HEK293 (cell line): ENCODE measurements at regions not wholly inside any gene's neighbourhood (a gene's known extent, or its start where the extent isn't known, plus 50 kb on each side); places are given as distances from the start of the nearest gene placed in this dataset.

Experiments
- ZNF48 ChIP-seq: fragments of 450-650 bp; formaldehyde crosslinking; IDR thresholded peaks from 2 replicates; pipeline ENCODE4 v1.5.1; 2016; ENCODE audit warnings: missing biosample characterization, missing genetic modification characterization
- ZNF837 ChIP-seq: fragments of 450-650 bp; formaldehyde crosslinking; IDR thresholded peaks from 2 replicates; pipeline ENCODE4 v1.5.1; 2016; ENCODE audit warnings: missing biosample characterization, missing genetic modification characterization
- TF ChIP-seq, protein P1 (sequence below): fragments of 450-650 bp; formaldehyde crosslinking; IDR thresholded peaks from 2 replicates; pipeline ENCODE4 v1.5.1; 2016; ENCODE audit warnings: missing biosample characterization, missing genetic modification characterization
- TF ChIP-seq, protein P2 (sequence below): fragments of 450-650 bp; formaldehyde crosslinking; IDR thresholded peaks from 2 replicates; pipeline ENCODE4 v1.5.1; 2016; ENCODE audit warnings: missing biosample characterization, missing genetic modification characterization

DNA sequence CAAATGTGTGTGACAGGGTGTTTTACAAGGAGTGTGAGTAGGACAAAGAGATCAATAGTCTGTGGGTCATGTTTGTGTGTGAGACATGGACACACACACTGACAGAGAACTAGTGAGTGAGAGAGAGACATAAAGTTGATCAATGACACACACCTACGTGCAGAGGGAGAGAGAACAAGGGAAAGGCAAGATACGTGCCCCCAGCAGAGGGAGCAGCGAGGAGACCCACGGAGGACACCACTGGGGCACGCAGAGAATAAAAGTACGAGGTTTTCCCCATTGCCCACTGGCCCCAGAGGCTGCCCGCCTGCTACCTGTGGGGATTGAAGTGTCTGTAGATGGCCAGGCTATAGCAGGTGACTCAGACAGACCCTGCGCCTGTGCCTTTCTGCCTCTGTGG is 130.2 kb upstream of the CSF3R start:
- TF ChIP-seq ZNF837 (tag by site-specific recombination) (no peak), ZNF48 (no peak)
- TF ChIP-seq, protein P1, sequence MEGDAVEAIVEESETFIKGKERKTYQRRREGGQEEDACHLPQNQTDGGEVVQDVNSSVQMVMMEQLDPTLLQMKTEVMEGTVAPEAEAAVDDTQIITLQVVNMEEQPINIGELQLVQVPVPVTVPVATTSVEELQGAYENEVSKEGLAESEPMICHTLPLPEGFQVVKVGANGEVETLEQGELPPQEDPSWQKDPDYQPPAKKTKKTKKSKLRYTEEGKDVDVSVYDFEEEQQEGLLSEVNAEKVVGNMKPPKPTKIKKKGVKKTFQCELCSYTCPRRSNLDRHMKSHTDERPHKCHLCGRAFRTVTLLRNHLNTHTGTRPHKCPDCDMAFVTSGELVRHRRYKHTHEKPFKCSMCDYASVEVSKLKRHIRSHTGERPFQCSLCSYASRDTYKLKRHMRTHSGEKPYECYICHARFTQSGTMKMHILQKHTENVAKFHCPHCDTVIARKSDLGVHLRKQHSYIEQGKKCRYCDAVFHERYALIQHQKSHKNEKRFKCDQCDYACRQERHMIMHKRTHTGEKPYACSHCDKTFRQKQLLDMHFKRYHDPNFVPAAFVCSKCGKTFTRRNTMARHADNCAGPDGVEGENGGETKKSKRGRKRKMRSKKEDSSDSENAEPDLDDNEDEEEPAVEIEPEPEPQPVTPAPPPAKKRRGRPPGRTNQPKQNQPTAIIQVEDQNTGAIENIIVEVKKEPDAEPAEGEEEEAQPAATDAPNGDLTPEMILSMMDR: peak; percentile 62
- TF ChIP-seq, protein P2, sequence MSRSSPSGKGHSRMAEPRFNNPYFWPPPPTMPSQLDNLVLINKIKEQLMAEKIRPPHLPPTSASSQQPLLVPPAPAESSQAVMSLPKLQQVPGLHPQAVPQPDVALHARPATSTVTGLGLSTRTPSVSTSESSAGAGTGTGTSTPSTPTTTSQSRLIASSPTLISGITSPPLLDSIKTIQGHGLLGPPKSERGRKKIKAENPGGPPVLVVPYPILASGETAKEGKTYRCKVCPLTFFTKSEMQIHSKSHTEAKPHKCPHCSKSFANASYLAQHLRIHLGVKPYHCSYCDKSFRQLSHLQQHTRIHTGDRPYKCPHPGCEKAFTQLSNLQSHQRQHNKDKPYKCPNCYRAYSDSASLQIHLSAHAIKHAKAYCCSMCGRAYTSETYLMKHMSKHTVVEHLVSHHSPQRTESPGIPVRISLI: no peak
